Keratinocyte (primary cell): ENCODE measurements at regions not wholly inside any gene's neighbourhood (a gene's known extent, or its start where the extent isn't known, plus 50 kb on each side); places are given as distances from the start of the nearest gene placed in this dataset.
"Not testable (repeated sequence)": the region's sequence is repeated elsewhere in the genome, so short reads cannot be mapped to it uniquely, and the experiment has no call there.

Experiments
- DNase-seq: peaks from one replicate; pipeline ENCODE4 v3.0.0-alpha.2; 2011; ENCODE audit warnings: low read depth, missing footprints, low spot score
- FAIRE-seq: peaks from 2 replicates; lab custom pipeline; 2011; peaks lifted over from hg19 to GRCh38; lab: Jason Lieb, UNC
- H2AFZ ChIP-seq: 2 replicates; pipeline ENCODE4 v1.6.0; 2012; ENCODE audit warnings: low read length, control low read depth, inconsistent platforms; ENCODE audit not compliant: control insufficient read depth
- H3K27ac ChIP-seq: 2 replicates; pipeline ENCODE4 v1.5.1; 2011; ENCODE audit warnings: low read length; ENCODE audit not compliant: control insufficient read depth, insufficient read depth
- H3K27me3 ChIP-seq: 3 replicates; pipeline ENCODE4 v1.6.0; 2011; ENCODE audit warnings: low read length; ENCODE audit not compliant: control insufficient read depth, insufficient read depth; ENCODE audit errors: extremely low read depth
- H3K36me3 ChIP-seq, 2 experiments: 2 replicates in 1 of 2; 3 replicates in 1 of 2; pipeline ENCODE4 v1.5.1; 2011; ENCODE audit warnings: low read length in 2 of 2, mild to moderate bottlenecking in 1 of 2; ENCODE audit not compliant: control insufficient read depth in 2 of 2, insufficient read depth in 2 of 2; ENCODE audit errors: extremely low read depth in 1 of 2
- H3K4me1 ChIP-seq: 3 replicates; pipeline ENCODE4 v1.5.1; 2011; ENCODE audit warnings: low read length; ENCODE audit not compliant: control insufficient read depth, insufficient read depth; ENCODE audit errors: extremely low read depth
- H3K4me2 ChIP-seq: 3 replicates; pipeline ENCODE4 v1.6.0; 2011; ENCODE audit warnings: low read depth, low read length; ENCODE audit not compliant: control insufficient read depth, insufficient read depth; ENCODE audit errors: extremely low read depth
- H3K4me3 ChIP-seq, 3 experiments: fragments of 200-600 bp in 1 of 3; sonication (generic) in 1 of 3; 2 replicates in 2 of 3; 3 replicates in 1 of 3; pipeline ENCODE4 v1.5.1; 2011 to 2016; ENCODE audit warnings: low read length in 3 of 3, mild to moderate bottlenecking in 3 of 3, control low read depth in 2 of 3, inconsistent platforms in 1 of 3, low read depth in 1 of 3, mixed read lengths in 1 of 3, mixed run types in 1 of 3, moderate library complexity in 1 of 3; ENCODE audit not compliant: control insufficient read depth in 2 of 3, insufficient read depth in 2 of 3; ENCODE audit errors: extremely low read depth in 1 of 3
- H3K79me2 ChIP-seq: 2 replicates; pipeline ENCODE4 v1.6.0; 2012; ENCODE audit warnings: low read length; ENCODE audit not compliant: control insufficient read depth, insufficient read depth
- H3K9ac ChIP-seq: 3 replicates; pipeline ENCODE4 v1.6.0; 2011; ENCODE audit warnings: low read length; ENCODE audit not compliant: control insufficient read depth, insufficient read depth; ENCODE audit errors: extremely low read depth
- H3K9me1 ChIP-seq: 3 replicates; pipeline ENCODE4 v1.6.0; 2011; ENCODE audit warnings: low read length; ENCODE audit not compliant: control insufficient read depth, insufficient read depth; ENCODE audit errors: extremely low read depth
- H3K9me3 ChIP-seq: 2 replicates; pipeline ENCODE4 v1.5.1; 2012; ENCODE audit warnings: low read depth, low read length; ENCODE audit not compliant: control insufficient read depth
- H4K20me1 ChIP-seq: 3 replicates; pipeline ENCODE4 v1.6.0; 2011; ENCODE audit warnings: low read length; ENCODE audit not compliant: control insufficient read depth, insufficient read depth; ENCODE audit errors: extremely low read depth
- CTCF ChIP-seq, 3 experiments: IDR thresholded peaks in 1 of 3; conservative IDR thresholded peaks in 1 of 3; optimal IDR thresholded peaks in 1 of 3; 2 replicates in 2 of 3; 3 replicates in 1 of 3; pipeline versions ENCODE3 to v1.5.1; 2011; ENCODE audit warnings: low read length in 3 of 3, mild to moderate bottlenecking in 3 of 3, moderate library complexity in 2 of 3, control low read depth in 1 of 3, inconsistent platforms in 1 of 3; ENCODE audit not compliant: insufficient read depth in 2 of 3; ENCODE audit errors: extremely low read depth in 1 of 3
- EZH2 ChIP-seq: IDR thresholded peaks from one replicate; pipeline ENCODE4 v1.6.1; 2012; ENCODE audit warnings: inconsistent platforms, mild to moderate bottlenecking, low read length, moderate library complexity
- dilution Hi-C: fragments of 300-500 bp; cut with MboI; formaldehyde crosslinking; loops from one replicate; pipeline ENCODE4 v1.7.0; 2020; ENCODE audit warnings: low sequenced_read_pairs; ENCODE audit not compliant: extremely low pct_ligation_motif_present

- no peaks in the 10 kb centered on the region for H3K27me3 ChIP-seq
- H3K27ac ChIP-seq: no peak overlapping the region
- no peaks in the 10 kb centered on the region for H3K79me2 ChIP-seq
- H2AFZ ChIP-seq: no peak overlapping the region
- no peak for DNase-seq
- H3K4me2 ChIP-seq: no peak overlapping the region
- no peak for TF ChIP-seq EZH2
- no peak for TF ChIP-seq CTCF (optimal IDR thresholded peaks at IDR 0.05 in 1 of 3, IDR thresholded peaks at IDR 0.05 in 1 of 3, conservative IDR thresholded peaks at IDR 0.05 in 1 of 3; ENCODE audit: extremely low read depth in 1 of 3, insufficient read depth in 2 of 3, low read length in 3 of 3)
- no peak overlapping the region for H3K9ac ChIP-seq
- H3K9me3 ChIP-seq: no peaks in the 10 kb centered on the region
- no peaks in the 10 kb centered on the region for H3K36me3 ChIP-seq
- no peaks in the 10 kb centered on the region for H4K20me1 ChIP-seq
- dilution Hi-C loops: no loop called here
- H3K4me1 ChIP-seq: no peaks in the 10 kb centered on the region
- H3K9me1 ChIP-seq: no peaks in the 10 kb centered on the region
- FAIRE-seq: no peak
- no peak overlapping the region for H3K4me3 ChIP-seq
Measured at GRCh38 chrX:93354651-93355050, 318.7 kb downstream of the NAP1L3 start.

GRCh38 chrX:93346309-93346708 lies 327.1 kb downstream of the NAP1L3 start:
- H3K27ac ChIP-seq: no peak overlapping the region
- H3K36me3 ChIP-seq: no peaks in the 10 kb centered on the region
- no peak for DNase-seq
- dilution Hi-C loops: no loop called here
- no peaks in the 10 kb centered on the region for H3K79me2 ChIP-seq
- H3K9me1 ChIP-seq: no peaks in the 10 kb centered on the region
- no peaks in the 10 kb centered on the region for H3K27me3 ChIP-seq
- H3K4me2 ChIP-seq: no peak overlapping the region
- H4K20me1 ChIP-seq: no peaks in the 10 kb centered on the region
- H3K4me1 ChIP-seq: no peaks in the 10 kb centered on the region
- no peak overlapping the region for H2AFZ ChIP-seq
- H3K9ac ChIP-seq: no peak overlapping the region
- no peak for FAIRE-seq
- TF ChIP-seq CTCF (optimal IDR thresholded peaks at IDR 0.05 in 1 of 3, IDR thresholded peaks at IDR 0.05 in 1 of 3, conservative IDR thresholded peaks at IDR 0.05 in 1 of 3; ENCODE audit: extremely low read depth in 1 of 3, insufficient read depth in 2 of 3, low read length in 3 of 3): no peak
- no peak for TF ChIP-seq EZH2
- no peaks in the 10 kb centered on the region for H3K9me3 ChIP-seq
- no peak overlapping the region for H3K4me3 ChIP-seq

GRCh38 chrX:93344287-93344686 lies 329.1 kb downstream of the NAP1L3 start:
- H3K27me3 ChIP-seq, H3K79me2 ChIP-seq, H3K9me1 ChIP-seq, H3K36me3 ChIP-seq, FAIRE-seq, H3K4me3 ChIP-seq, H4K20me1 ChIP-seq, H2AFZ ChIP-seq, H3K4me1 ChIP-seq, H3K4me2 ChIP-seq, H3K9me3 ChIP-seq, H3K27ac ChIP-seq, DNase-seq, H3K9ac ChIP-seq, dilution Hi-C loops: not testable (repeated sequence)
